GM21717 (cell line): ENCODE measurements at regions not wholly inside any gene's neighbourhood (a gene's known extent, or its start where the extent isn't known, plus 50 kb on each side); places are given as distances from the start of the nearest gene placed in this dataset.

ENCODE experiments used
- ATAC-seq: cut with Tn5 transposase; IDR thresholded peaks from one replicate; pipeline ENCODE4 v1.9.1; 2021; ENCODE audit warnings: mild to moderate bottlenecking, moderate library complexity; ENCODE audit not compliant: unreplicated experiment

DNA sequence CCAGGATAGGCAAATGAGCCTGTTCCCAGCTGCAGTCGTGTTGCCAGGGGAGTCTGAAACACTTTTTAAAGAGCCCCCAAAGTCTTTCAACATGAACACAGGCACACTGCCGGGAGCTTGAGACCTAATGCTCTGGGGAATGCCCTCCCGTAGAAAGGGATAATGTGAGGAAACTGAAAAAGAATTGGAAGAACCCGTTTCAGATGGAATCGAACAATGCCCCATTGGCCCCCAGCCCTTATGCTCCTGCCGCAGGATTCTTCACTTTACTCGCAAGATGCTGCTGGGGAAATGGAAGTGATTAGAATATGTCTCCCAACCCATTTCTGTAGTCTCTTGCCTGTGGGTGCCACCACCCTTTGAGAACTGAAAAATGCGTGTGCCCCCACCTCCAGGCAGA lies 136.3 kb upstream of the GATA6 start:
- ATAC-seq = no peak

DNA sequence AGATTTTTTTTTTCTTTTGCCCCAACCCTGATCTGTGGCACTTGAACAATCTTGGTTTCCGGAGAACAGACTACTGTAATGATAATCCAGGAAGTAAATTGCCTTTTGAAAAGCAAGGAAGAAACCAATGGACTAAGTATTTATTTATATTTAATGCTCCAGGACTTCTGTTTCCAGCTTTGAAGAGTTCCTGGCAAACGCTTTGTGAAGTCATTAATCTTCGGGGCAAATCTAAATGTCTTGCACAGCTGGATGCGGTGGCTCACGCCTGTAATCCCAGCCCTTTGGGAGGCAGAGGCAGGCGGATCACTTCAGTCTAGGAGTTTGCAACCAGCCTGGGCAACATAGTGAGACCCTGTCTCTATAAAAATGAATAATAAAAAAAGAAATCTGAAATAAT lies 135.1 kb upstream of the GATA6 start:
- ATAC-seq = no peak

DNA sequence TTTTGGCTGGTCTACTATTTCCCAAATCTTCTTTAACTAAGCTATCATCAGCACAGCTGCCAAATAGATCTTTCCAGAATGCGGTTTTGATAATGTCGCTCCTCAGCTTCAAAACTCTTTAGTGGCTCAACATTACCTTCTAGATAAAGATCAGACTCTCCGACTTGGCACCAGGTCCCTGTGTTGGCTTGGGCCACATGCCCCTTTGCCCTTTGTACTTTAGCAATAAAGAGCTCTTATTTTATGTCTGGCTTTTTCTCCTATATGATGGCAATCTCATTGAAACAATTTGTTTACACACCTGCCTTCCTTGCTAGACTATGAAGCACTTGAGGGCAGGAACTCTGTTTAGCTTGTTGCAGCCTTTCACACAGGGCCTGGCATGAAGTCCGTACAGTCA lies 128.9 kb upstream of the GATA6 start:
- no peak for ATAC-seq

DNA sequence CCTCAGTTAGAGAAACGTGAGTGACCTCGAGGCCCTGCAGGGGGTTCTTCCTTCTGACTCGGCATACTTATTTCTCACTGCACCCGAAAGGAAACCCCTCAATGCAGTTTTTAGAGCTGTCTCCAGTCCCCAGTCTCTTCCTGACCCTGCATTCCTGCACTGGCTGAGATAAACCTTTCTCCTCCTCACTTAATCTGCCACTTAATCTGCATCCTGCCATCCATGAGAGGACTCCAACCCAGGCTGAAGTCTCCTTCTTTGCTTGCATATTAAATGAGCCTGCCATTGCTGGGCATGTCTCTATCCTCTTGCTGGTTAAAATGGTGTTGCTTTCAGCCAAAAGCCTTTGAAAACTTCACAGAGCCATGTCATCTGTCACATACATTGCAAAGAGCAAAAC lies 125.6 kb upstream of the GATA6 start:
- no peak for ATAC-seq

DNA sequence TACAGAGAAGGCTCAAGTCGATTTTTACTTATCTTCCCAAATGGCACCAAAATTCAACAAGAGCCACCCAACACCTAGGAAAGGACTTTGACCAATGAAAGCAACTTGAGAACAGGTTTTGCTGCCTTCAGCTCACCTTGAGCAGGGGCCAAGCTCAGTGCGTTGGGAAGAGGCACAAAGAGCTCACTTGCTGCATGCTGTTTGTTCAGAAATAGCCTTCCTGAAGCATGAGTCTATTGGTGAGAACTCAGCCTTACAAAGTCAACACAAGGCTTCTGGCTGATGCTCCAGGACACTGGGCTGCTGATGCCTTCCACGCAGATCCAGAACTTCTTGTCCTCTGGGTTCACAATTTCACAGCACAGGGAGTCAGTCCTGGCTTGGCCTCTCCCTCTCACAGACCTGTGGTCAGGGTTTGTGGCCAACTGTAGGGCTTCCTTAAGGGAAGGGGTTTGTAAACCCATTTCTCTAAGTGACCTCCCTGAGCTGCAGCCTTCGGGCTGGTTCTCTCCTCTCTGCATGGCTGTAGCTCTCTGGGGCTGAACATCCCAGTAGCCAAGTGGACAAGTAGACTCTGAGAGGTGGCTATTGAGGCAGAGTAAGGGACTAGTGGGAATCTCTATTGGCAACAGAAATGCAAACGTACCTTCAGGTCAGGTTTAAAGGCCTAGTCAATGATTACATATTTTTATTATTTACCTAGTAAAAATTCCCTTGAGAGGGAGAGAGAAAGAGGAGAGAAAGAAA lies 124.7 kb upstream of the GATA6 start:
- no peak for ATAC-seq

DNA sequence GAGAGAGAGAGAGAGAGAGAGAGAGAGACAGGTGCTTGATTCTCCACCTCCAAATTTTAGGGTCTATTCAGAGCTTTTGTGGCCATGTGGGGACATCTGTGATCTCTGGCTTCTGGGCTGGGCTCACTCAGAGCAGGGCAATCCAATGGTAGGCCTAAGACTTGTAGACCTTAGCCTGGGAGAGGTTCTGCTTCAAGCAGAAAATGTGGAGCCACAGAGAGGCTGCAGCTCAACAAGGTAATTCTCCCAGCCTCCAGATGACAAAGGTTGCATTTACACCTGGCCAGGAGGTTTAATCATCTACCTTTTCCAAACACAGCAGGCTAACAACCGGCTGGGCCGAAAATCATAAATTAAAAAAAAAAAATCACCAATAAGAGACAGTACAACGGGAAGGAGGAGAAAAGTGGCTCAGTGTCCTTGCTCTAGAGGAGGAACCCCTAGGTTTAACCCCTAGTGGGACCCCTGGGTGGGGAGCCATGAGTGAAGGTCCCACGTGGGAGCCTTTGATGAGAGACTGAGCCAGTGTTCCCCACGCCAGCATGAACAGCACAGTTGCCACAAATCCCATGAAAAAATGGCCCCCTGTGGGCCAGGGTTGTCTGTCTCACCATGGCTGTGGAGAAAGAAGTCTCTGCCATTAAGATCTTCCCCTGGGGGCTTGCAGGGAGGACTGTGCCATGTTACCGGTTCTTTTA lies 124.0 kb upstream of the GATA6 start:
- no peak for ATAC-seq

DNA sequence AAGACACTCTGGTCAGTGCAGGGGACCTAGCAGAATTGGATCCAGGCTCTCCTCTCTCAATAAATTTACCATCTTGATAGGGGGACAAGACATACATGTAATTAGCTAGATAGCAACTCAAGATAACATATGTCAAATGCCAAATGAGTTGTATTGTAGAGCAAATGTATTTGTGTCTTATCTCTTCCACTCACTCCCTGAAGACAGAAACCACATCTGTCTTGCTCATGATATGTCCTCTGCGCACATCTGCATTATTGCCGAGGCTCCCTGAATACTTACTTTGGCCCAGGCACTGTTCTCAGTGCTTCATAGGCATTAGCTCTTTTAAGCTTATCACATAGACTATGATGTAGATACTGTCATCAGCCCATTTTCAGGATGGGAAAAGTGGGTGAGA lies 122.9 kb upstream of the GATA6 start:
- ATAC-seq = no peak

DNA sequence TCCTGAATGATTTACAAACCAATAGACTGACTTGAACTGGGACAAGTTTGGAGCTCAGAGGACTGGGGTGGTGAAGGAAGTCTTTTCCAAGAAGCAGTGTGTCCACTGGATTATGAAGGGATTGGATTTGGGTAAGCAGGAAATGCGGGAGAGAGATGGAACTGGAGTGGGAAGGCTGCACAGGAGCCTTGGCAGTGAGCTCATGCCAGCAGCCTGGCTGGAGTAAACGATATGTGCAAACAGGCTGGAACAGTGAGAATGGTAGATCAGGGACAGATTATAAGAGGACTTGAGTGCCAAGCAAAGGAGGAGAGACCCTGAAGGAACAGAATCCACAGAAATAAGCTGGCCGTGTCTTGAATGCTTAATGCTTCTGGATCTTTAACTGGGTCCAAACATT lies 121.9 kb upstream of the GATA6 start:
- ATAC-seq = no peak

DNA sequence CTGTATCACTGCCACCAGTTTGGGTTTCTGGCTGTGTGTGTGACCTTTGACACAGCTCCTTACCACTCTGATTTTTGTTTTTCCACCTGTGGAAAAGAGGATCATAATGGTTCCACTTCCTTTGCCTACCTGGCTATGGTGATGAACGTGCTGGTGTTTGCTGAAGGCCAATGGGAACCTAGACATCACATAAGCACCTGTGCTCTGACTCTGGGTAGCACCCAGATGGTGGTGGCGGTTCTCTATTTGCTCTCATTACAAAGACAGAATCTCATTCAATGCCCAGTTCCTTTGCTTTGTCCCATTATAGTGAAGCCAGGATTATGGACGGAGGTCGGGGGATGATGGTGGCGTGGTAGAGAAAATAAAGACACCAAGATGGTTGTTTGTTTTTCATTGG lies 121.2 kb upstream of the GATA6 start:
- no peak for ATAC-seq

DNA sequence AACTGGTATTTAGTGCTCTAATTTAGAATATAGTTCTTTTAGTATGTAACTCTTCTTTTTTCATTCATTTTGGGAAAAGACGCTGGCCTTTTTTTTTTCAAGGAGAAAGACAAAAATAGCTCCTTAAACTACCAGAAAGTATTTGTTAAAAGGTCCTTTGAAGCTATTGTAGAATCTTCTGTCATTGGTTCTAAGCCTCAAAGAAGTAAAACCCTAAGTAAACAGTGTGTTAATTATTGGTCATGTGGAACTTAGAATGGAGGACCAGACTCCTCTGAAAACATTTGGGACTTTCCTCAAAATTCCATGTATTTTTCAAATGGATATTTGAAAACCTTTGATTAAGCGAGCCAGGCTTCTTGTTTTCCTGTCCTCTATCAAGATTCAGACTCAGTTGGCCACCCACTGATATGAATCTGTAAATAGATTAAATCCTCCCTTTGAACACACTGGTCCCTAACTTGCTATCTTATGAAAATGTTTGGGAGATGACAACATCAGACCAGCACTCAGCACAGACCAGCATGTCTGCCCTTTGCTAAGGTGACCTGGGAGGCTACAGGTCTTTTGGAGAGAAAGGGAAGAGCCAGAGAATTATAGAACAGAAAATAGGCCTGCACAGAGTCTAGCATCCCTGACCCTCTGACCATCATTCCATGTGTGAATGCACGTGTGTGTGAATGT lies 120.3 kb upstream of the GATA6 start:
- no peak for ATAC-seq

DNA sequence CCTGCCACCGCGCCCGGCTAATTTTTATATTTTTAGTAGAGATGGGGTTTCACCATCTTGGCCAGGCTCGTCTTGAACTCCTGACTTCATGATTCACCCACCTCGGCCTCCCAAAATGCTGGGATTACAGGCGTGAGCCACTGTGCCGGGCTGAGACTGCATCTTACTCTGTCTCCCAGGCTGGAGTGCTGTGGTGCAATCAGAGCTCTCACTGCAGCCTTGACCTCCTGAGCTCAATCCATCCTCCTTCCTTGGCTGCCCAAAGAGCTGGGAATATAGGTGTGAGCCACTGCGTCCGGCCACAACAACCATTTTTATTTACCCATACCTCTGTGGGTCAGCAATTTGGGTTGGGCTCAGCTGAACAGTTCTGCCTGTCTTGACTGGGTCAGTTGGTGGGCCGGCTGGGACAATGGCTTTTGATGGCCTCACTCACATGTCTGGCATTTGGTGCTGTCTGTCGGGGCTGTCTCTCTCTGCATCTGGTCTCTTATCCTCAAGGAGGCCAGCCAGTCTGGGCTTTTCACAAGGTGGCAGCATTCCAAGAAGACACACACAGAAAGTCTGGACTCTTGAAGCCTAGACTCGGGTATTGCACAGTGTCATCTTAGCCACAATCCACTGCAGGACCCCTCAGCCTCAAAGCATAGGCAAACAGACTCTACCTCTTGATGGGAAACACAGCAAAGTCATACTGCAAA lies 116.8 kb upstream of the GATA6 start:
- no peak for ATAC-seq

DNA sequence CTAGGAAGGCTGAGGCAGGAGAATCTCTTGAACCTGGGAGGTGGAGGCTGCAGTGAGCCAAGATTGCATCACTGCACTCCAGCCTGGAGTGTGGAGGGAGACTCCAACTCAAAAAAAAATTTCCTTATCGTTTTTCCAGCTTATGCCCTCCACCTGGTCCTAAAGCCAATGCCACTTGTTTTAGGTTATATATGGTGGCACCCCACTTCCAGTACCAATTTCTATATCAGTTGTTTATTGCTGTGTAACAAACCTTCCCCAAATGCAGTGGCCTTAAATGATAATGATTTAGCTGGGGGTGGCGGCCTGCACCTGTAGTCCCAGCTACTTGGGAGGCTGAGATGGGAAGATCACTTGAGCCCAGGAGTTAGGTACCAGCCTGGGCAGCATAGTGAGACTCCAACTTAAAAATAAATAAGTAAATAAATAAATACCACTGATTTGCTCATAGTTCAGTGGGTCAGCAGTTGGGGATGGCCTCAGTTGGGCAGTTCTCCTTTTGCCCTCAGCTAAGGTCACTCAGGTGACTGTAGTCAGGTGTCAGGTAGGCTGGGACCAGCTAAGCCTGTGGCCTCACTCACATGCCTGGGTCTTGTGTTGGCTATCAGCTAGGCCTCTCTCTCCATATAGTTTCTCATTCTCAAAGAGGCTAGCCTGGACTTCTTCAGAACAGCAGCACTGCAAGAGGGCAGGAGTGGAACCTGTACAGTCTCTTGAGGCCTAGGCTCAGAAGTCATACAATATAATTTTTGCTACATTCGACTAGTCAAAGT lies 113.7 kb upstream of the GATA6 start:
- ATAC-seq = no peak

DNA sequence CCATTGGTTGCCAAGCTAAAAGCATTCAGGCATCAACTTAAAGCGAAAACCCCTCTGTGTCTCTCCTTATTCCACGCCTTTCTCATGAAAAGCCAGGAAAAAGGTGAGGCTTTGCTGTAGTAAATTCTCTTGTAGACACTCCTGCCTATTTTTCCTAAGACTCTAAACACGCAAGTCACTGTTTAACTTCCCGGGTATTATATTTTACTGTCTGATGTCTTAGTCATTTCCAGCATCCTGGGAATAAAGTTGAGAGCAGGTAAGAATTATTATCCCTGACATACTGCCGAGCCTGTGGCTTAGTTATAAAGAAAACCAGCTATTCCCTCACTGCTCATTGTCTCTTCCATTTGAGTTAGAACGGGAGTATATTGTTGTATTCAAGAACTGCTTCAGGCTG lies 112.4 kb upstream of the GATA6 start:
- ATAC-seq = no peak

DNA sequence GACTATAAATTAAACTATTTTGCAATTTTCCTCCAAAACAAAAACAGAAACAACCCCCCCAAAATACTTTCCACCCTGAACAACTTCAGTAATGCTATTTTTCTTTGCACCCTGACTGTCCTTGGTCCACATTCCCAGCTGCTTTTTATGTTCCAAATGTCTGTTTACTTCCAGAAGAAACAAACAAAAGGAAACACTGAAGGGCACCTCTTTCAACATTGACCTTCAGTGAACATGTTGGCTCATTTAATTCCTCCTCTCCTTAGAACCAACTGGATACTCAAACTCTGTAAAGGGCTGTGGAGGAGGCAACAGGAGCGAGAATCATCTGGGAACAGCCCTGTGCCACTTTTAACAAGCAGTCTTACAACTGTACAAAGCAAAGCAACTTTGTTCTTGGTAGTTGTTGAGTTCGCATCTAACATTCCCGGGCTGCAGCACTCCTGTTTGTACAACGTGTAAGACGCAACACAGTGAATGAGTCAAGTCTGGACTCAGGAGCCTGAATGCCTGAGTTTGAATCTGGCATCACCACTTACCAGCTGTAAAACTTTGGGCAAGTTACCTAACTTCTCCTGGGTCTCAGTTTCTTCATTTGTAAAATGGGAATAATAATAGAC lies 111.4 kb upstream of the GATA6 start:
- ATAC-seq = no peak

DNA sequence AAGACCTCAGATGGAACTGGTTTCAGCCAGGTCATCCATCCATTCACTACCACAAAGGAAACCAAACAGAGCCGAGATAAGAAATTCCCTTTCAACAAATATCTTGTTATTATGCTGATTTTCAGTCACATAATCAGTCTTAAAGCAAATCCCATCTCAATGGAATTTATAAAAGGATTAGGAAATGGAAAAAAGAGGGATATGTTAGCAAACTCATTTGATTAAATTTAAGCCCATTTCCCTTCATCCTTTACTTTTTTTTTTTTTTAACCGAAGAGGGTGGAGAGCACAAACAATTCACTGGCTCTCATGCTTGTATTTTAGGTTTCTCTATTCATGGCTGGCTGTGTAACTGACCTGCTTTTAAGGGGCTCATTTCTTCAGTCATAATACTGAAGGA lies 109.0 kb upstream of the GATA6 start:
- ATAC-seq = no peak

DNA sequence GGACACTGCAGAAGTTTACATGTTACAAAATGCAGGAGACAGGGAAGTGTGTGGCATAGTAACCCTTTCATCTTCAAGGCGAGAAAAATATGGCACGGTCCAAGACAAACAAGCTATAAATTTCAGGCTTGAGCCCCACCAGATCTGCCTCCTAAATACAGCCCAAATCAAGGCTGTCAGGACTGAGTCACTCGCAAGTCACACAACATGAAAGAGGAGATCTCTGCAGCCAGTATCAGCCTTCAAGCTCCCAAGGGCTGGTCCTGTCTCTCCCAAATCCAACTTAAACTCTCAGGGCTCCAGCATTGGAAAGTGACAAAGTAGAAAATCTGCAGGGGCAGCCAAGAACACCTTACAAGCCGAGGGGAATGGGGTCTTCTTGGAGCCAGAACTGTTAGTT lies 106.3 kb upstream of the GATA6 start:
- no peak for ATAC-seq

DNA sequence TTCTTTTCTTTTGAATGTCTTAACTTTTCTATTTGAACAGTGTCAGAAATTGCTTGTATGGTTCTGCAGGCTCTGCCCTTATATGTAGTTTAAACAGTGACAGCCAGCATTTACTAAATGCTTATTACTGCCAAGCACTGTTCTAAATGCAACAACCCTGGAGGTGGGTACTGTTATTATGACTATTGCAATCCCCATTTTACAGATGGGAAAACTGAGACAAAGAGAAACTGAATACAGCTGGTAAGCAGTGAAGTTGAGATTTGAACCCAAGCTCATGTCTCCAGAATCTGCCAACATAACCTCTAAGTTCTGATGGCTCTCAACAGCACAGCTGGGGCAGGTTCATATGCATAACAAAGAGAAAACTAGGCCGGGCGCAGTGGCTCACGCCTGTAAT lies 105.7 kb upstream of the GATA6 start:
- no peak for ATAC-seq

DNA sequence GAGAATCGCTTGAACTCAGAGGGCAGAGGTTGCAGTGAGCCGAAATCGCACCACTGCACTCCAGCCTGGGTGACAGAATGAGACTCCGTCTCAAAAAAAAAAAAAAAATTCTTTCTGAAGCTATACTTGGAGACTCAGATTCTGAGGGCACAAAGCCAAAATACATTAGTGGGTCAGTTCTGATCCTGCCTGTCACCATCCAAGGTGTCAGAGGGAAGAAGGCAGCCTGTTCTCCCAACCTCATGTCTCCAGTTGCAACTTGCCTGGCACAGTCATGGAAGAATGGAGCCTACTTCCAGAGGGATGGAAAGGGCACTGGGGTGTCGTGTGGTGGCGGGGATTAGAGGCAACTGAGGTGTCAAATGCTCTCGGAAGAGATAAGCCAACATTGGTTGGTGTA lies 104.8 kb upstream of the GATA6 start:
- ATAC-seq = no peak

DNA sequence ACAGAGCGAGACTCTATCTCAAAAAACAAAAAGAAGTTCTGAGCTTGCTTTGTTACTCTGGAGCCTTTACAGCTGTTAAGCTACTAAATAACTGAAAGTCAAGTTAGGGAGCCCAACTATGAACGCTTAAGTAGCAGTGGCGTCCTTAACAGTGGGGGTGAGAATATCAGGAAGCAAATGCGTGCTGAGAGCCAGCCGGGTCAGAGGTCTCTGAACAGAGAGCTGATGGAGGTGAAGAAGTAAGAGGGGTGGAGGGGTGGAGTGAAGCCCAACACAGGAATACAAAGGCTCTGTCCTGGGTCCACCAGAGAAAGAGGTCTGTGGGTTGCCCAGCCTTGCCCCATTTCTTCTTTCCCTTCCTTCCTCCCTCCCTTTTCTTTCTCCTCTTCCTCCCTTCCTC lies 104.1 kb upstream of the GATA6 start:
- no peak for ATAC-seq

DNA sequence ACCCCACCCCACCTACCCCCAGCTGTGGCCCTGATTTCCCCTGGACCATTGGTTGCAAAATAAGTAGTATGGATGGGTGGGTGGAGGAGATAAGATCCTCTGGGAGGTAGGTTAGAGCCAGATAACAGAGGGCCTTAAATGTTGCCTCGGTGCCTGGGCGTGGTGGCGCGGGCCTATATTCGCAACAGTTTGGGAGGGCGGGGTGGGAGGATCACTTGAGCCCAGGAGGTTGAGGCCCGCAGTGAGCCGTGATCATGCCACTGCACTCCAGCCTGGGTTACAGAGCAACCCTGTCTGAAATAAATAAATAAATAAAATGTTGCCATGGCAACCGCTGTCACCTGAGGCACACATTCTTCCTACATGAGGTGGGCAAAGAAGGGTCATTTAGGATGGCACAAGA lies 103.3 kb upstream of the GATA6 start:
- ATAC-seq = no peak
